HG03060 (cell line): ENCODE measurements at regions not wholly inside any gene's neighbourhood (a gene's known extent, or its start where the extent isn't known, plus 50 kb on each side); places are given as distances from the start of the nearest gene placed in this dataset.
"Not testable (repeated sequence)": the region's sequence is repeated elsewhere in the genome, so short reads cannot be mapped to it uniquely, and the experiment has no call there.

Experiments
- ATAC-seq: cut with Tn5 transposase; IDR thresholded peaks from one replicate; pipeline ENCODE4 v1.9.1; 2021; ENCODE audit warnings: low read depth, moderate number of reproducible peaks; ENCODE audit not compliant: unreplicated experiment

DNA sequence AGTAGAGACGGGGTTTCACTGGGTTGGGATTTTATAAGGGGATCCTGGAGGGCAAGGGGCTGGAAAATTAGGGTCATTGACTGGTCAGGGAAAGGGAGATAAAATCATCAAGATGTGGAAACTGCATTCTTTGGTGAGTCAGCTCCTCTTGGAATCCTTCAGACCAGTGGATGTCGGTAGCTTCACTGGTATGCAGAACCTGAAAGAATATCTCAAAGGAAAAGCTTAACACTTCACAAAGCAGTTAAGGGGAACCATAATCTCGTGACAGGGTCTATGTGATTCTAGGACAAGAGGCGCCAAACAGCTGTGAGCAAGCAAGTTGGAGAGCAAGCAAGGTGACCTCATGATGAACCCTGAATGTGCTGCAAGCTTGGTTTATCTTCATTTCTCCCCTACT is 634.7 kb upstream of the AUTS2 start:
- ATAC-seq = no peak

DNA sequence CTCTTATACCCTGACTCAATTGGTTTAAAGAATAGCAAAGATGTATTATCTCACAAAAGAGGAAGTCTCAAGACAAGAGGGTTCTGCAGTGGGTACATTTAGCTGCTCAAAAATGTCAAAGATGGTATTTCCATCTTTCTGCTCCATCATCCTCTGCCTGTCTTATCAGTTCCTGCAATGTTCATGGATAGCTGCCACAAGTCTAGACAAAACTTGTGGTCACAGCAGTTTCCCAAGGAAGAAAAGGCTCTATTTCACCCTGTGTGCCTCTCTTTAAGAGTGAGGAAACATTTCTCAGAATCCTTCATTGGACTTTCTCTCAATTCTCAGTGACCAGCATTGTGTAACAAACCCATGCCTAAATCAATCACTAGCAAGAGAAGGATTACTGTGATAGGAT is 634.2 kb upstream of the AUTS2 start:
- ATAC-seq = no peak

DNA sequence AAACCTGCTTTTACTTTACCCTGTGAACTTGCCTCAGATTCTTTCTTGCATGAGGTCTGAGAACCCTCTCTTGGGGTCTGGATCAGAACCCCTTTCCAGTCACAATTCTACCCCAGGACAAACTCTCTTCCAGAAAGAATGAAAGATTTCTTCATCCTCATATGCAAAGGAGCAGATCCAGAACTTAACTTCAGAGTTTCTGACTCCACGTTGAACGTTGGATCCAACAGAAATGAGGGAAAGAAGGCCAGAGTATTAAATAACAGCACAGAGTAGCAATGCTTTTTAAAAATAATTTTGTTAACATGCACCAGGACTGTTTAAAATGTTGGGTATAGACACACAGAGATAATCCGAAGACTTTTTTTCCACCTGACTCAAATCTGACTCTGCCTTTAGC is 632.9 kb upstream of the AUTS2 start:
- ATAC-seq = no peak

DNA sequence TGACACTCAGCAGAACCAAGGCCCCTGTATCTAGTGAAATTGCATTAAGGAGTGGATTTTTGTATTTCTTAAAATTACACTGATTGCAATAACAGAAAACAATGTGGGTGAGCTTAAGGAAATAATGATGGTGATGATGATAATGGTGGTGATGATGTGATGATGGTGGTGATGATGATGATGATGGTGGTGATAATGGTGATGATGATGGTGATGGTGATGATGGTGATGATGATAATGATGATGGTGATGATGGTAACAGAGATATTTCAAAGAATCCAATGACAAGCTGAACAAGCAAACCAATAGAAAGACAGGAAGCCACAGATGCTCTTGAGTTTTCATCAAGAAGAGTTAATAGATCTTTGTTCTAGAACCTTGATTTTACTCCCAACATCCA is 630.7 kb upstream of the AUTS2 start:
- no peak for ATAC-seq

DNA sequence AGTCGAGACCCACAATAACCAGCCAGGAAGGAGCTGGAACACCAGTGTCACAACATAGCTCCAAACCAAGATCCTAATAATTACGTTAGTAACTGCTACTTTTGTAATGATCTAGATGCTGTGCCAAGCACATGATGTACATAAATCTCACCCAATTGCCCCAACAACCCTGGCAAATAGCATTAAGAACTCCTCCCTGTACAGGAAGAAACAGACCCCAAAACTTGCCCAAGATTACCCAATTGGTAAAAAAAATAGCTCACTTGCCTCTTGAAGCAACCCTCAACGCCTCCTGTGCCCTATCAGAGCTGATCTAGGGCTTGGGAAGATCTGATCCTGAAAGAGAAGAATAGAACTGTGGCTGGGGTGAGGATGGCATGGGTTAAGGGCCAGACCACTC is 628.7 kb upstream of the AUTS2 start:
- ATAC-seq = no peak

DNA sequence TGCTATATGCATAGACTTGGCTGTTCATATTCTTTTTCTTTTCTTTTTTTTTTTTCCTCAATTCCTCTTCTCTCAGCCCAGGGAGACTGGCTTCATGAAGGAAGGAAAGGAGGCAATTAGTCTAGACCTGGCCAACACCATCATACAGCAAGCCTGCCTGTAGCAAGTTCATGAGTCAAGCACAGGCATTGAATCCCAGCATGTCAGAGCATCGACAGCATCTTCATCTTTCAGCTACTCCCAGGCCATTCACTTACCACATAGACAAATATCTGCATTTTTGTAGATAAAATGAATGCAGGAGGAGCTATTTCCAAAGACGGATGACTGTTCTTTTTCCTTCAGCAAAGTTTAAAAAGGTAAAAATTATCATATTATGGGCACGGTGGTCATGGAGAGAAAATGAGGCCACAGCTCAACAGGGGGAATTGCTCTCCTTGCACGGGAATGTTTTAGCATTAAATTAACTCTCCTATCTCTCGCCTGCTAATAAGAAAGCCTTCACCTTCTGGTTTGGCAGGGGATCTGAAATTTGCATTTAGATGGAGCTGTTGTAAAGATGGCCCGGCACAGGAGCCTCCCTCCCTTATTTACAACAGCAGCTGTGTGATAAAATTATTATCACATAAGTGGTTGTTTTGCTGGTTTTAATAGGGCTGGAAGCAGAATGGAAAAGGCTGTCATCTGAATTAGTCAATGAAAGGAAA is 626.5 kb upstream of the AUTS2 start:
- ATAC-seq = no peak

DNA sequence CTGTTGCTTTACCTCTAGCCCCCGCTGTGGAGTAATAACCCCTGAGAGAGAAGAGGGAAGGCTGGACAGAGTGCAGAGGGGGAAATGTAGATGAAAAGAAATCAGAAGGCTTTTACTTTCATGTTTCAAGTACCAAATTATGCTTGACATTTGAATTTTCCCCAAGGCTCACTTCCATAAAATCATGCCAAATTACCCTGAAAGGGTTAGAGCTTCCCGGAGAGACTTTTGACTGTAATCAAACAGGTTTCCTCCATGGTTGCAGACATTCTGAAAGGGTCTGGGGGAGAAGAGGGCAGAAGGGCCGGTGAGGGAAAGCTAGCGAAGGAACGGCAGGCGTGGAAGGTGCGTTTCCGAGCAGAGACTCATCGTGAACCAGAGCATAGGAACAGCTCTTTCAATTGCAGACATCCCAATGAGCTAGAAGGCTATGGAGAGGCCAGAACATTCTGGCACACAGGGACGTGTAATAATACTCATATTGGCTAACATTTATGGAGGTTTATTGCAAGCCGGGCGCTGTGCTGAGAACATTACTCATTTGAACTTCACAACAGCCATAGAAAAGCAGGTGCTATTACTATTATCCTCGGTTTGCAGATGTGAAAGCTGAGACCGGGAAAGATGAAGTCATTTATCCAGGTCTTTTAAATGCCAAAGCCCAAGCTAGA is 620.8 kb upstream of the AUTS2 start:
- ATAC-seq = no peak

DNA sequence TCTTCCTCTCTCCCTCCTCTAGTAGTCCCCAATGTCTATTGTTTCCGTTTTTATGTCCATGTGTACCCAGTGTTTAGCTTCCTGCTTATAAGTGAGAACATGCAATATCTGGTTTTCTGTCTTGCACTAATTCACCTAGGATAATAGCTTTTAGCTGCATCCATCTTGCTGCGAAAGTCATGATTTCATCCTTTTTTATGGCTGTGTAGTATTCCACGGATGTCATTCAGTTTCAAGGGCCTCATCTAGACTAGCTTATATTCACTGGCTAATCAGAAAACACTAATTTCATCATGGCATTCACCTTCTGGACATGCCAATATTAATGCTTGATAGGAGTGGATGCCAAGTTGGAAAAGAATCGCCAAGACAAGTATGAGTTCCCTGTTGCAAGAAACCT is 619.6 kb upstream of the AUTS2 start:
- no peak for ATAC-seq

DNA sequence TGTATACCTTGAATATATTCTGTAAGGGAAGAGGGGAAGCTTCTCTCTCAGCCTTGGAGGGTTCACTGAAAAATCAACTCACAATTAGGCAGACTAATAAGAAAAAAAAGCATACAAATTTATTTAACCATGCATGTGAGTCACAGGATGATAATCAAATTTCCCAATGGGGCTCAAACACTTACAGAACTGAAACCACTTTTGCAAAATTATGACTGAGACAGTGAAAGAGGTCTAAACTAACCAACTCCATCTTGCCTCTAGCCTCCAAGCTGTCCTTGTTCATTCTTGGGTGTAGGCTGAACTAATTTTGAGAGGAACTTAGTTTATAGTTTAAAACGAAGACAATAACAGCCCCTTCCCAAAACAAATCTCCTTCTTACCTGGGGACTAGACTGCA is 618.3 kb upstream of the AUTS2 start:
- ATAC-seq = no peak

DNA sequence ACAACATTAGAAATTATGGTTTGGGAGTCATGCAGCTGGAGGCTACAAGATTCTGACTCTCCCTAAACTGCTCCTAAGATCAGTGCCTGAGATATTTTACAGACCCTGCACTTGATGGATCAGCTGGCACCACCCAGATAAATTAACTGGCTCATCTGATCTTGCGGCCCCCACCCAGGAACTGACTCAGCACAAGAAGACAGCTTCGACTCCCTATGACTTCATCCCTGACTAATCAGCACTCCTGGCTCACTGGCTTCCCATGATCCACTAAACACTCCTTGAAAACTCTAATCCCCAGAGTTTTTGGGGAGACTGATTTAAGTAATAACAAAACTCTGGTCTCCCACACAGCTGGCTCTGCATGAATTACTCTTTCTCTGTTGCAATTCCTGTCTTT is 617.8 kb upstream of the AUTS2 start:
- not testable (repeated sequence) for ATAC-seq

DNA sequence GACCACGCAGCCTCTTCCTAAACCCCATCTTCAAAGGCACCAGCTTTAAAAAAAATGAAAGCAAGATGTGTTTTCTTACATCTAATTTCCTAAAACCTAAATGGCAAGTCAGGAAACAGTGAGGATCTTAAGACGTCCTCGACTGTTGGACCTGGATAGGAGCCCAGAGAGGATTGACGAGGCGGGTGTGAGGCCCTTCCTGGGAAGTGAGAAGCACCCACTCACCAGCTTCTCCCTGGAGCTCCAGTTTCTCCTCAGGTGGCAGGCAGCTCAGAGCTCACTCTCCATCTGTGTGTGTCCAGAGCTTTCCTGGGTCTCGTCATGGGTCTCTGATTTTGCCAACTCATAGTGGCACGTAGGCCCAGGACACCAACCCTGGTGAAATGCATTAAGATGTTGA is 614.0 kb upstream of the AUTS2 start:
- ATAC-seq = no peak

DNA sequence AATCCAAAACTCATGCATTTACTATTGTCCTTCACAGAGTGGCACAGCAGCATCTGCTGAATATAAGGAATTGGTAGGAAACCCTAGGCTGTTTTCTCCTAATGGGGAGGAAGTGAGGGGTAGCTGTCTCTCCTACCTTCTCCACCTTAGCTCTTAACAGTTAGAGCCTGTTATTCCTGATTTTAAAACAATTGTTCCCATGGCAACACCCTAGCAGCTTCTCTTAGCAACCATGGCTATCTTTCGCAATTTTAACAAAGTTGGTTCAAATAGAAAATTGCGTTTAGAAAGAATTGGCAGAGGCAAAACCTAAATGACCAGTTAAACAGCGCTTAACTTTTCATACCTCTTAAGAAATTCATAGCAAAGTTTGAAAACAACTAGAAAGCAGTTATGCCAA is 603.4 kb upstream of the AUTS2 start:
- no peak for ATAC-seq

DNA sequence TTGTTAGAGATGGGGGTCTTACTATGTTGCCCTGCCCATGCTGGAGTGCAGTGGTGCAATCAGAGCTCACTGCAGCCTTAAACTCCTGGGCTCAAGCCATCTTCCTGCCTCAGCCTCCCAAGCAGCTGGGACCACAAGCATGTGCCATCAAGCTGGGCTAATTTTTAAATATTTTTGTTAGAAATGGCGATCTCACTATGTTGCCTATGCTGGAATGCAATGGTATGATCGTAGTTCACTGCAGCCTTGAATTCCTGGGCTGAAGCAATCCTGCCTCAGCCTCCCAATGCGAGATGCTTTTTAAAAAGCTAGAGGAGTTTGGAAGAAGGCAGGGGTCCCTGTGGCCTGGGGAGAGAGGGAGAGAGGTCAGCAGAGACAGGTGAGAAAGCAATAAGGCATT is 600.1 kb upstream of the AUTS2 start:
- ATAC-seq = no peak

DNA sequence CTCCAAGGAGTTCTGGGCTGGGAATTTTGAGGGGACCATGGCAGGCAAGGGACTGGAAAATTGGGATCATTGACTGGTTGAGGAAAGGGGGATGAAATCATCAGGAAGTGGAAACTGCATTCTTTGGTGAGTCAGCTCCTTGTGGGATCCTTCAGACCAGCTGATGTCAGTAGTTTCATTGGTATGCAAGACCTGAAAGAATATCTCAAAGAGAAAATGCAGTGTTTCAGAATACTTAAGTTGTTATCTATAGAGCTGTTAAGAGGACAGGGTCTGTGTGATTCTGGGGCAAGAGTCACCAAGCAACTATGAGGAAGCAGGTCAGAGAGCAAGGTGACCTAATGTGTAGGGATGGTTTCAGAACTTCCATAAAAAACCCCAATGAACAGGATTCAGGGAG is 595.9 kb upstream of the AUTS2 start:
- ATAC-seq = no peak

DNA sequence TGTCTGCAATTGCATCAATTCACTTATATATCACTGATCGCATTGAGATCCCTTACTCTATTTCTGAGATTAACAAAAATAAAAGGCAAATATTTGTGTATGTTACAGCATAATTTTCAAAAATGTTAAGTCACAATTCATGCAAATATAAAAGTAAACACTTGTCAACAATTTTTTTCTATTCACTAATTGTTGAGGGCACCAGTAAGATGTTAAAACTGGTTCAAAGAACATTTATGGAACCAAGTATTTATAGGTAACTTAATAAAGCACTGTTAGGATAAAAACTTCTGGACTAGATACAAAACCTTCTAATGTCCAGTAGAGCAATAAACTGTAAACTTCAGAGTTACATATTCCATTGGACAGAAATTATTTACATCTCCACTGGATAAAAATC is 586.1 kb upstream of the AUTS2 start:
- no peak for ATAC-seq

DNA sequence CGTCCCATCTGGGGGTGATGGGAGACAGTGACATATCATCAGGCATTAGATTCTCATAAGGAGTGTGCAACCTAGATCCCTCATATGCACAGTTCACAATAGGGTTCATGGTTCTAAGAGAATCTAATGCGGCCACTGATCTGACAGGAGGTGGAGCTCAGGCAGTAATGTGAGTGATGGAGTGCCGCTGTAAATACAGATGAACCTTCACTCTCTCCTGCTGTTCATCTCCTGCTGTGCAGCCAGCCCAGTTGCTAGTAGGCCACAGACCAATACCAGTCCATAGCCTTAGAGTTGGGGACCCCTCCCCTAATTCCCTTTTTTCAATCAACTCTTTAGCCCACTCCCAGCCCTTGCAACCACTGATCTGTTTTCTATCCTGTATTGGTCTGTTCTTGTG is 581.1 kb upstream of the AUTS2 start:
- ATAC-seq = no peak

DNA sequence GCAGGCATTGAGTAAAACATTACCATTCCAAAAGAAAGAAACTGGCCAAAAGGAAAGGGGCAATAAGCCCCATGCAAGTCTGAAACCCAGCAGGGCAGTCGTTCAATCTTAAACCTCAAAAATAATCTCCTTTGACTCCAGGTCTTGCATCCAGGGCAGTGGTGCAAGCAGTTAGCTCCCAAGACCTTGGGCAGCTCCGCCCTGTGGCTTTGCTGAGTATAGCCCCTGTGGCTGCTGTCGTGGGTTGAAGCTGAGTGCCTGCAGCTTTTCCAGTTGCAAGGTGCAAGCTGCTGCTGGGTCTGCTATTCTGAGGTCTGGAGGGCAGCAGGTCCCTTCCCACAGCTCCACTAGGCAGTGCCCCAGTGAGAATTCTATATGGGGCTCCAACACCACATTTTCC is 580.1 kb upstream of the AUTS2 start:
- no peak for ATAC-seq

DNA sequence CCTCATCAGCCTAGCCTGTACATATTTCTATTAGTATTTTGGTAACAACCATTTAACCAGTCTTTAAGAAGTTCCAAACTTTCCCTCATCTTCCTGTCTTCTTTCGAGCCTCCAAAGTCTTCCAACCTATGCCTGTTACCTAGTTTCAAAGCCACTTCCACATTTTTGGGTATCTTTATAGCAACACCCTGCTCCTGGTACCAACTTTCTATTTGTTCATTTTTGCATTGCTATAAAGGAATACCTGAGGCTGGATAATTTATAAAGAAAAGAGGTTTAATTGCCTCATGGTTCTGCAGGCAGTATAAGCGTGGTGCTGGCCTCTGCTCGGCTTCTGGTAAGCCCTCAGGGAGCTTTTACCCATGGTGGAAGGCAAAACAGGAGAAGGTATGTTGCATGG is 578.8 kb upstream of the AUTS2 start:
- no peak for ATAC-seq

DNA sequence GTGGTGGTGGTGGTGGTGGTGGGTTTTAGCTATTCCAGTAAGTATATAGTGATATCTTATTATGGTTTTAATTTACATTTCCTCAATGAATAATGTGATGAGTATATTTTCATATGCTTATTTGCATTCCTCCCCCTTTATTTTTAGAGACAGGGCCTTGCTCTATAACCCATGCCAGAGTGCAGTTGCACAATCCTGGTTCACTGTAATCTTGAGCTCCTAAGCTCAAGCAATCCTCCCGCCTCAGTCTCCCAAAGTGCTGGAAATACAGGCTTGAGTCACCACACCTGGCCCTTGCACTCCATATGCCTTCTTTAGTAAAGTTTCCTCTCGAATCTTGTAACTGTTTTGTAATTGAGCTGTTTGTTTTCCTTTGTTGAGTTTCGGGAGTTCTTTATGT is 577.7 kb upstream of the AUTS2 start:
- no peak for ATAC-seq

DNA sequence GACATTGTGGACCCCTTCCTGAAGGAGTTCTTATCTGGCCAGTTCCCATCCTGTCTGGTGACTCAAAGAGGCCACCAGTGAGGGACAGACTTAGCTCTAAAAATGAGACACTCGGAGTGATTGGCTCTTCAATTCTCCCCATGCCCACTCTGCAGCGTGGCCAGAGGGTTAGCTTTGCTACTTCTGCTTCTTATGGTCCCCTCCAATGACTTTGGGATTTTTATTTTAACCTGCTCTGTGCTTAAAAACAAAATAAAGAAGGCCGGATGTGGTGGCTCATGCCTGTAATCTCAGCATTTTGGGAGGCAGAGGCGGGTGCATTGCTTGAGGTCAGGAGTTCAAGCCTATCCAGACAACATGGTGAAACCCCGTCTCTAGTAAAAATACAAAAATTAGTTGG is 573.0 kb upstream of the AUTS2 start:
- ATAC-seq = no peak

DNA sequence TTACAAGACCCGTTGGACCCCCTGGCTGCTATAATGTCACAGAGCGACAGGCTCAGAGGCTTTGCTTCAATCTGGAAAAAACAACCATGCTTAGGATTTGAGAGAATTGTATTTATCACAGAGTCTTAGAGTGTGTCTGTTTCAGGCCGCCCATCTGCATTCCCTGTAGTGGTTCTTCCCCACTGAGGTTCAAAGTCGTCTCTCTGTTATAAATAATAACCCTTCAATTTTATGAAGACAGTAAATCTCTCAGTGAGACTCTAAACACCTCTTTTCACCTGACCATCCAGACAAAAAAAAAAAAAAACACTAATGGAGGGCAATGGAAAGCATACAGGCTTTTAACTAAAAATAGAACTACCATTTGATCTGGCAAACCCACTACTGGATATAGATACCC is 565.4 kb upstream of the AUTS2 start:
- no peak for ATAC-seq

DNA sequence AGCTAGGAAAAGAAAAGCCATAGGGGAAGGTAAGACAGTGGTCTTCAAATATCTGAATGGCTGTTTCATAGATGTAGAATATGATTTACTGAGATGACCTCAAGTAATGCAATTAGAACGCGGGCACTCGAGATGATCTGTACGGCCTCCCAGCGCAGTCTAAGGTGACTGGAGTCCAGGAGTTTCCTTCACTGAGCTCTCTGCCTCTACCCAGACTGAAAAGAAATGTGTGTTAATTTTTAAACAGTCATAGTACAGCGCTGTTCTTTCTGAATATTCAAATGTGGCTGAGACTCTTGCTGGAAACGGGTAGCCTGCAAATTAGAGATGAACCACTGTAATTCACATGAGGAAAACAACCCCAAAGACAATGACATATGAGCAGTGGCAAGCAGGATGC is 562.4 kb upstream of the AUTS2 start:
- ATAC-seq = no peak

DNA sequence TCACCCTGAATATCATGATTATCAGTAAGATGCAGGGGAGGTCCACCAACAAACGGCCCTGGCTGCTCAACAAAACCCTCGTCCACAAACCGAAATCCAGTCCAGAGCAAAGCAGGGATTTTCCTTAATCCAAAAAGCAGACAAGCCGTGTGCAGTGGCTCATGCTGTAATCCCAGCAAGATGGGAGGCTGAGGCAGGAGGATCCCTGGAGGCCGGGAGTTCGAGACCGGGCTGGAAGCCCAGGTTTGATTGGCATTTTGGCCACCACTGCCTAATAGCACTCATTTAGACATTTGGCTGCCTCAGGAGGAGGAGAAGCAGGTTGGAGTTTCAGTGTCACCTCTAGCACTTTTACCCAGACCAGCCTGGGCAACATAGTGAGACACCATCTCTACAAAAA is 562.0 kb upstream of the AUTS2 start:
- no peak for ATAC-seq
